ENCODE measurements at regions not wholly inside any gene's neighbourhood (a gene's known extent, or its start where the extent isn't known, plus 50 kb on each side); places are given as distances from the start of the nearest gene placed in this dataset.

DNA sequence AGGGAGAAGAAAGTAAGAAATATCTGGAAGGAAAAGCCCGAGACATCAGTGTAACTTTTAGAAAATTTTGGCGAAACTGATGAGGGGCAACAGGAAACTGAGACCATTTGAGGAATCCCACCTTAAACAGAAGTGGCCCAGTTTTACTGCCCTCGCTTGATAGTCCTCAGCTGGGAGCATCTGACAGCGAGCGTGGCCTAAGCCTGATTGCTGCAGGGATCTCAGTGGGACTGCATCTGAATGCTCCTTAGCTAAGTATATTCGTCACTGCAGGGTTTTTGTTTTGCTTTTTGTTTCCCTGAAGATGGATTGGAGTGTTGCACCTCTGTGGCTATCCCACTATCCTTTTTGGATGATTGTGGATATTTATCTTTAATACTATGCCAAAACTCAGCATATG, 262.7 kb upstream of the KLHL1 start:
- no peaks in the 10 kb centered on the region for H3K36me3 ChIP-seq
- H3K27ac ChIP-seq (replicated peaks): no peak overlapping the region
- no peak overlapping the region for H3K4me3 ChIP-seq
- intact Hi-C loops (cut with micrococcal nuclease): no loop called here
- H3K9me3 ChIP-seq (replicated peaks): no peaks in the 10 kb centered on the region
- no peaks in the 10 kb centered on the region for H3K27me3 ChIP-seq (ENCODE audit: low read depth)
- DNase-seq: no peak
- H3K4me1 ChIP-seq: no peaks in the 10 kb centered on the region
- no peak for TF ChIP-seq CTCF (IDR thresholded peaks at IDR 0.05; ENCODE audit: borderline replicate concordance)

- intact Hi-C loops (cut with micrococcal nuclease): no loop called here
- no peak overlapping the region for H3K4me3 ChIP-seq
- no peak for TF ChIP-seq CTCF (IDR thresholded peaks at IDR 0.05; ENCODE audit: borderline replicate concordance)
- no peak overlapping the region for H3K27ac ChIP-seq (replicated peaks)
- H3K4me1 ChIP-seq: no peaks in the 10 kb centered on the region
- H3K27me3 ChIP-seq (ENCODE audit: low read depth): no peaks in the 10 kb centered on the region
- no peak for DNase-seq
- no peaks in the 10 kb centered on the region for H3K36me3 ChIP-seq
- no peaks in the 10 kb centered on the region for H3K9me3 ChIP-seq (replicated peaks)
These were observed 258.5 kb upstream of the KLHL1 start for GRCh38 chr13:70366720-70367119.

DNA sequence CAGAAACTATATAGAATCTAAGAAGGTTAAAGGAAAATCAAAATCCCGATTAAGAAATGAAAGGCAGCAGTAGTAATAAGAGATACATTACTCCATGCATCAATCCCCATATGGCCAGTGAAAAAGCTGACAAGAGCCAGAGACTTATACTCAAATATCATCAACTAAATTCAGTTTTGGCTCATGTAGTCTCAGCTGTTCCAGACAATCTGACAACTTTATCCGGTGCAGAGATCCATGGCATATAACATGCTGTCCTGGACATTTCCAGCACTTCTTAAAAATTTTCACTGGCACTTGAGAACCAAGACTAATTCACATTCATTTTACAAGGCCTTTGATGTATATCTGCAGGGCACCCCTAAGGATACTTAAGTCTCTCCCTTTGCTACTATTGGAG, 255.7 kb upstream of the KLHL1 start:
- H3K9me3 ChIP-seq (replicated peaks): no peaks in the 10 kb centered on the region
- DNase-seq: no peak
- intact Hi-C loops (cut with micrococcal nuclease): no loop called here
- no peak overlapping the region for H3K27ac ChIP-seq (replicated peaks)
- no peaks in the 10 kb centered on the region for H3K4me1 ChIP-seq
- no peak for TF ChIP-seq CTCF (IDR thresholded peaks at IDR 0.05; ENCODE audit: borderline replicate concordance)
- H3K4me3 ChIP-seq: no peak overlapping the region
- no peaks in the 10 kb centered on the region for H3K27me3 ChIP-seq (ENCODE audit: low read depth)
- H3K36me3 ChIP-seq: no peaks in the 10 kb centered on the region

DNA sequence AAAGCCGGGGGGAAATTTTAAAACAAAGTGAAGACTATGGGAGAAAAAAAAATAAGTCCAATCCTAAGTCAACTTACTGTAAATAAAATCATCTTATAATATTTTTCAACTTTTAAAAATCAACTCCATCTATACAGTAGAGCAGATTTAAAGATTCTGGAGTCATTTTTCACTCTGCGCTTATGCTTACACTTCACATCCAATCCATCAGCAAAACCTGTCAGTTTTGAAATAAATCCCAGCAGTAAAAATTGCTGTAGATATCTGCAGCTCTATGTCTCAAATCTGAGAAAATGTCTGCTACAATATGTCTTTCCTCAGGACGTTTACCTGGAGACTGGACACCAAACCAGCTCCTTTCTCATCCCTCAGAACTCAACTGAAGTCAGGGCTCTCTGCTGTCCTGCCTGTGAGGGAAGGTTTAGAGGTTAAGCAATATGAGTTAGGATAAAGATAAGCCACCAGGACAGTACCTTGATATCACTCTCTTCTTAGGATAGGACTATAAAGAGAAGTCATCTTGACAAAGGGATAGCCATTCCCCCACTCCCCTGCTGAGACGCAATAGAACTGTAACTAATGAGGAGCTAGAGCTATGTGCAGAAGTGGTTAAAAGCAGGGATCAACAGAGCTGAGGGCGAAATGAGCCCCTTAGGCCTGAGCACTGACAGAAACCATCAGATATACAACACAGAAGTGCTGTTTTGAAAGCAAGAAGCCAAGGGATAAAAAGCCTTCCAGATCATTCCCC, 254.7 kb upstream of the KLHL1 start:
- intact Hi-C loops (cut with micrococcal nuclease): no loop called here
- no peak for TF ChIP-seq CTCF (IDR thresholded peaks at IDR 0.05; ENCODE audit: borderline replicate concordance)
- H3K4me3 ChIP-seq: no peak overlapping the region
- H3K4me1 ChIP-seq: no peaks in the 10 kb centered on the region
- H3K9me3 ChIP-seq (replicated peaks): no peaks in the 10 kb centered on the region
- DNase-seq: no peak
- no peaks in the 10 kb centered on the region for H3K36me3 ChIP-seq
- no peak overlapping the region for H3K27ac ChIP-seq (replicated peaks)
- H3K27me3 ChIP-seq (ENCODE audit: low read depth): no peaks in the 10 kb centered on the region

DNA sequence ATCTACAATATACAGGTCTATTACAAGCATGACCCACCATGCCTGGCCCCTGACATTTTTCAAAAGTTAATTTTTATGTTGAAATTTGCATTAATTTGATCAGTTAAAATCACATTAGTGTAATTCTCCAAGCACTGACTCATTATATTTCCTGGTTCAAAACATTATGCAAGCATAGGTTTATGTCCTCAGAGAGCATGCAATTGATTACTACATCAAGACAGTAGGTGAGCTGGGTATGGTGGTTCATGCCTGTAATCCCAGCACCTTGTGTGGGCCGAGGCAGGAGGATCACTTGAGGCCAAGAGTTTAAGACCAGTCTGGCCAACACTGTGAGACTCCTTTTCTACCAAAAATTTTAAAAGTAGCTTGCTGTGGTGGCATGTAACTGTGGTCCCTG, 248.8 kb upstream of the KLHL1 start:
- H3K36me3 ChIP-seq: no peaks in the 10 kb centered on the region
- DNase-seq: no peak
- no peak overlapping the region for H3K27ac ChIP-seq (replicated peaks)
- H3K4me1 ChIP-seq: no peaks in the 10 kb centered on the region
- no peaks in the 10 kb centered on the region for H3K9me3 ChIP-seq (replicated peaks)
- intact Hi-C loops (cut with micrococcal nuclease): no loop called here
- no peak overlapping the region for H3K4me3 ChIP-seq
- no peak for TF ChIP-seq CTCF (IDR thresholded peaks at IDR 0.05; ENCODE audit: borderline replicate concordance)
- H3K27me3 ChIP-seq (ENCODE audit: low read depth): no peaks in the 10 kb centered on the region

Data from left ventricle myocardium inferior (tissue), 1 donor.